SIG-M5 treated with dmso at 0.1 percent for 504 hours (cell line): ENCODE measurements at regions not wholly inside any gene's neighbourhood (a gene's known extent, or its start where the extent isn't known, plus 50 kb on each side); places are given as distances from the start of the nearest gene placed in this dataset.
A peak's percentile ranks its signal among the peaks of the same experiment; 100 is the strongest.

Experiments used
- DNase-seq: peaks from one replicate; lab custom pipeline; 2025; ENCODE audit not compliant: unreplicated experiment; lab: John Stamatoyannopoulos, UW

DNA sequence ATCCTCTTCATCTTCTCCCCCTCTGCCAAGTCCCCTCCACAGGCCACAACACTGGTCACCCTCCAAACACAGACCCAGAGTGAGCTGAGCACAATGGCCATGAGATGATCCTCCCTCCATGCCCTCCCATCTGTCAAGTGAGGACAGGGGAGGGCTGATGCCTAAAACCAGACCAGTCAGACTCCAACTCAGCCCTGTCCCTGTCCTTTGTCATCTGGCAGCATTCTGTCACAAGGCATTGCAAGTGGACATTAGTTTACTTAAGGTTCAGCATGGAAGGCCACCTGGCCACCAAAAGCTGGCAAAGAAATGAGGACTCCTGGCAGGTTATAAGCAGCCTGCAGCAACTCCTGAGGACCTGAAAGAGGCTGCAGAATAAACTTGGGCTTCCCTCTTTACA lies 136.2 kb upstream of the SLC30A5 start:
- no peak for DNase-seq

DNA sequence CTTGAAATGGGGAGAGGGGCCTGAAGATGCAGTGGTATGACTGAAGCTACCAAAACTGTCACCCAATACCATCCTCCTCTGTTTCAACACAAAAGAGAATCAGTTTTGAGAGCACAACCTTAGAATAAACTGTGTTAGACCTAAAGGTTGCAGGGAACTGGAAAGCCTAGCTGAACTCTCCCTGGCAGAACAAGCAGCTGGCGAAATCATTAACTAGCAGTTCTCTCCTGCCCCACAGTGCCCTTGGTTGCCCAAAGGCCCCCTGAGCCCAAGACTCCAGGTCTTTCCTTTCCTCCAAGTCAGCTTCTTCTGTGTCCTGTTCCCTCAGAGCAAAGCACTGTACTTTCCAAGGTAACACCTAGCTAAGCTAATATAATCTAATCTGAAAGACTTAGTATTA lies 135.4 kb upstream of the SLC30A5 start:
- no peak for DNase-seq

DNA sequence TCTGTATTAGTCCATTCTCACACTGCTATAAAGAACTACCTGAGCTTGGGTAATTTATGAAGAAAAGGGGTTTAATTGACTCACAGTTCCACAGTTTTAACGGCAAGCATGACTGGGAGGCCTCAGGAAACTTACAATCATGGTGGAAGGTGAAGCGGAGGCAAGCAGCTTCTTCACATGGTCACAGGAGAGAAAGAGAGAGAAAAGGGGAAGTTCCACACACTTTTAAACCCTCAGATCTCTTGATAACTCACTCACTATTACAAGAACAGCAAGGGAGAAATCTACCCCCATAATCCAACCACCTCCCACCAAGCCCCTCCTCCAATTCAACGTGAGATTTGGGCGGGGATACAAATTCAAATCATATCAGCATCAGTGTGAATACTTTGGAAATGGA lies 133.4 kb upstream of the SLC30A5 start:
- peak; percentile 11 for DNase-seq

DNA sequence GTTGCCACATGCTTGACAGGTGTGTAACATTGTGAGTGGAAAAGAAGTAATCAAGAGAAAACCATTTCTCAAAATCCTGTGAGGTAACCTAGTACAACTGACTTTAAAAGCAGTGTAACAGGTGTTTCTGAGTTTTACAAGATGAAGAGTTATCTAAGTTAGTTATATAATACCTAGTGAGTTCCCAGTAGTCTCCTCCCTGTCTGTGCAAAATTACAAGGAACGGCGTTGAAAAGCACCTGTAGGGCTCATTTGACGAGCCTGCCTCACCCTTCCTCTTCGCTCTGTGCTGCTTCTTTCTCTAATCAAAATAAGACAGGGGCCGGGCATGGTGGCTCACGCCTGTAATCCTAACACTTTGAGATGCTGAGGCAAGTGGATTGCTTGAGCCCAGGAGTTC lies 132.9 kb upstream of the SLC30A5 start:
- DNase-seq = no peak

DNA sequence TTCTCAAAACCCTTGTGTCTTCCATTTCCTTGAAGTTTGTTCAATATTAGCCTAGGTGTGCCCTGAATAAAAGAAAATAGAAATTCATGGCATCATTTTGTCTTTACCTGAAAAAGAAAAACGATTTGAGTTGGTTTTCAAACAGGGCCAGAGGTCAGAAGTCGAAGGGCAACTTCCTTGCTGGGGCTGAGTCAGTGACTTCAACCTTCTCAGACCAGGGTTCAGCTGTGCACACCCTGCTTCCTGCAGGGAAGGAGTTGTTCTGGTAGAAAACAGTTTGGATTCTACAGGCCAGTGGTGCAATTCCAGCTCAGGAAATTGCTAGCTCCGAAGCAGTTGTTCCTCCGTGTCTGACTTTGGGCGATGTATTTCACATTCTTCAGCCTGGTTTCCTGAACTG lies 132.1 kb upstream of the SLC30A5 start:
- DNase-seq = no peak

DNA sequence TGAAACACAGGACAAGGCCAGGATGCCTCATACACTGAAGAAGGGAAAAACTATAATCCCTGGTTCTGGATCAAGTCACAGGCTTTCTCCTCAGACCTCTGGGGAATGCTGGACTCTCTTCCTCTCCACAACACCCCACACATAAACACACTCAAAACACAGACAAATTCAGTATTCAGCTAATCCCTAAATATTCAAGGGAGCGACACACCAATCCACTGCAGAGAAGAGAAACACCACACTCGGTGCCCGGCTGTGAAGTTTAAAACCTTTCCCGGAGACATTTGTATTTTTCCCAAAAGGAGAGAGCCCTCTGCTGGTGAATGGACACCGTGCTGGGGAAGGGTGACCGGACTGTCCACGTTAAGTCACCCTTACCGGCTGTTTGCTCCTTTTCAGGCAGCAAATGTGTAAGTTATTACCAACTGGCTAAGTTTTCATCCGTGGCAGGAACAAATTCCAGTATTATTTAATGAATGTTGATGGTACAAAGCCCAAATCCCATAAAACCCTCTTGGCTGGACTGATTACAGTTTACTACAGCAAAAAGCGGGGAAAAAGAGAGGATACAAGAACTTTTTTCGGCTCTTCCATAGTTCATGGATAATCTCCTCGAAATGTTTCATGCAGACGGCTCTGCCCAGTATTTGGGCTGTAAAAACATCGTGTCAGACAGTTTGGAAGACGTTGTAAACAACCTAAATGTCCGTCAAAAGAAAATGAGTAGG lies 130.9 kb upstream of the SLC30A5 start:
- peak; percentile 21 for DNase-seq

DNA sequence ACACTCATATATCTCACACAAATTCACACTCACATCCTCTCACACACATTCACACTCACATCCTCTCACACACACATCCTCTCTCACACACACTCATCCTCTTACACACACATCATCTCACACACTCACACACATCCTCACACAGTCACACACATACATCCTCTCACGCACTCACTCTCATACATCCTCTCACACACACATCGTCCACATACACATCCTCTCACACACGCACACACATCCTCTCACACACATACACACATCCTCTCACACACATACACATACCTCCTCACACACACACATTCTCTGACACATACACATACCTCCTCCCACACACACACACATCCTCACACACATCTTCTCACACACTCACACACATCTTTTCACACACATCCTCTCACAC lies 129.1 kb upstream of the SLC30A5 start:
- no peak for DNase-seq

DNA sequence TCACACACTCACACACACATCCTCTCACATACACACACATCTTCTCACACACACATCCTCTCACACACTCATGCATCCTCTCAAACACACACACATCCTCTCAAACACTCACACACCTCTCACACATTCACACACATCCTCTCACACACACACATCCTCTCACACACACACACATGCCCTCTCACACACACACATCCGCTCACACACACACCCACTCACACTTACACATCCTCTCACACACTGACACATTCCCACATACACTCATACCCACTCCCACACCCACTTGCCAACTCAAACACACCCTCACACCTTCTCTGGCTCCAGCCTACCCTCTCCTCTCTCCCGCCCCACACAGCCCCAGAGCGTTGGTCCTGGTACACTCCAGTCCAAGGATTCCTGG lies 127.9 kb upstream of the SLC30A5 start:
- no peak for DNase-seq

DNA sequence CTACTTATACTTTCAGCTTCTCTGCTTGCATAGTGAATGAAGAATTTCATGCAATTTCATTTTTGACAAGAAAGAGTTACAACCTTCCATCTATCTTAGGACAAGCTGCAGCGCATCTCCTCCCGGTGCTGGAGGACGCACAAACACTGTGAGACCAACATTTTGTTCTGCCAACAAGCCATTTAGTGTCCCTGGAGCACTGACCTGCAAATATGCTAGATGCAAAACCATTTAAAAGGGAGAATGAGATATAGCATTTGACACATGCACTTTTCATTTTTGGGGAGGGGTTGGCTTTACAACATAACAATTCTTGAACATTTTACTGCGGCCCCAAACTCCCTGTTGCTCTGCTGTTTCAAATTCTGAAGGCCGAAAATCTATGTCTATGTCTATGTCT lies 127.2 kb upstream of the SLC30A5 start:
- no peak for DNase-seq

DNA sequence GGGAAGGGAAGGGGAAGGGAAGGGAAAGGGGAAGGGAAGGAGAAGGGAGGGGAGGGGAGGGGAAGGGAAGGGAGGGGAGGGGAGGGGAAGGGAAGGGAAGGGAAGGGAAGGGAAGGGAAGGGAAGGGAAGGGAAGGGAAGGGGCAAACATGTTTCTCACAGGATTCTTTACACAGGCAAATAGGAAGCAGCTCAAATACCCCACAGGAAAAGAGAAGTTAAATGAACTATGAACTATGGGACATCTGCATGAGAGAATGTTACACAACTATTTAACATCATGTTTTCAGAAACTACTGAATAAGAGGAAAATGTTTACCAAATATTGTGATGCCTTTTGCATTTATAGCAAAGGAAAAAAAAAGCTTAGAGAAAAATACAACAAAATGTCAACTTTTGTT lies 125.4 kb upstream of the SLC30A5 start:
- DNase-seq = peak; percentile 44

DNA sequence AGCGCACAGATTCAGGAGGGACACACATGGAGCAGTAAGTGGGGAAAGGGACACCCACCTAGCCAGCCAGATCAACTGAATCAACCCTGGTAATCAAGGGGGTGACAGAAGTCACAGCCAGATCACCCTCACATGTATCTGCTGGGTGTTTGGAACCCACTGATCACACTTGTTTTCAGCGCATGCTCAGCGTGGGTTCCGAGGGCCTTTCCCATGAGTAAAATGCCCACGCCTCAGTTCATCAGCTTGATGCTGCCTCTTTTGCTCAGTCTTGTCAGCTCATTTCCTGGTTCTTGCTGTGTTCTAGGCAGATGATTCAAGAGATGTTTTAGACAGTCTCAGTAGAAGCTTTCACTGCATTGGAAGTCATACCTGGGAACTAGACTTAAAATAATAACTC lies 123.2 kb upstream of the SLC30A5 start:
- DNase-seq = no peak

DNA sequence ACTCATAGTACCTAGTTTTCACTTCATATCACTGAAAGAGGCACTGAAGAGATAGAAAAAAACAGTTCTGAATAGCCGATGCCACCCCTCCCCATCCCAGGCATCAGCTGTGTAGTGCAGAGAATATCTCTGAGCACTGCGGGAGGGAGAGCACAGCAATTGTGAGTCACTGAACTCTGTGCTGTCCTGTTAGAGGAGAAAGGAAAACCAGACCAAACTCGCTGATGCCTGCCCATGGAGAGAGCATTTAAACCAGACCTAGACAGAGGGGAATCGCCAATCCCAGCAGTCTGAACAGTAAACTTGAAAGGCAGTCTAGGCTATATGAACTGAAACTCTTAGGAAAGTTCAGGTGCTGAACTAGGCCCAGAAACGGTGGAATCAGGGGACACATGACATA lies 120.1 kb upstream of the SLC30A5 start:
- DNase-seq = no peak

DNA sequence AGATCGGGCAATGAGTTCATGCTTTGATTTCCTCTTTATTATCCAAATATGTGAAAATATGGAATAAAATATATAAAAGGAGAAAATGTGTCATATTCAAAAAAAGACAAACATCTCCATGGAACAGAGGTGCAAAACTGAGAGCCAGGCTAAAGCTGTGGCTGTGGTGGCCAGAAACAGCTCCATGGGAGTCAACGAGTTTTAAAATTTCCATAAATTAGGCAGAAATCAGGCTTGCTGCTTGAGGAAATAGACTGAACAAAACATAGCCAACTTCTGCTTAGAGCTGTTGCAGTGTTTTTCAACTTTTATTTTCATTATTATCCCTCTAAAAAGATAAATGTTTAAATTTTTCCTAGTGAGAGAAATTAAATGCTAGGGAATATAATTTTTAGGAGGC lies 110.8 kb upstream of the SLC30A5 start:
- no peak for DNase-seq

DNA sequence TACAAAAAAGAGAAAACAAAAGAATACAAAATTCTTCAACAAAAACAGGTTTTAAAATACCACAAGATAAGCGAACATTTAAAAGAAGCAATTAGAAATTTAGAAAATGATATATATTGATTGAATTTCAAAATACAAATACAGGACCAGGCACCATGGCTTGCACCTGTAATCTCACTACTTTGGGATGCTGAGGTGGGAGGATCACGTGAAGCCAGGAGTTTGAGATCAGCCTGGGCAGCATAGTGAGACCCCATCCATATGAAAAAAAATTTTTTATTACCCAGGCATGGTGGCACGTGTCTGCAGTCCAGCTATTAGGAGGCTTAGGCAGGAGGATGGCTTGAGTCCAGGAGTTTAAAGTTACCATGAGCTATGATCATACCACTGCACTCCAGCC lies 109.9 kb upstream of the SLC30A5 start:
- no peak for DNase-seq

DNA sequence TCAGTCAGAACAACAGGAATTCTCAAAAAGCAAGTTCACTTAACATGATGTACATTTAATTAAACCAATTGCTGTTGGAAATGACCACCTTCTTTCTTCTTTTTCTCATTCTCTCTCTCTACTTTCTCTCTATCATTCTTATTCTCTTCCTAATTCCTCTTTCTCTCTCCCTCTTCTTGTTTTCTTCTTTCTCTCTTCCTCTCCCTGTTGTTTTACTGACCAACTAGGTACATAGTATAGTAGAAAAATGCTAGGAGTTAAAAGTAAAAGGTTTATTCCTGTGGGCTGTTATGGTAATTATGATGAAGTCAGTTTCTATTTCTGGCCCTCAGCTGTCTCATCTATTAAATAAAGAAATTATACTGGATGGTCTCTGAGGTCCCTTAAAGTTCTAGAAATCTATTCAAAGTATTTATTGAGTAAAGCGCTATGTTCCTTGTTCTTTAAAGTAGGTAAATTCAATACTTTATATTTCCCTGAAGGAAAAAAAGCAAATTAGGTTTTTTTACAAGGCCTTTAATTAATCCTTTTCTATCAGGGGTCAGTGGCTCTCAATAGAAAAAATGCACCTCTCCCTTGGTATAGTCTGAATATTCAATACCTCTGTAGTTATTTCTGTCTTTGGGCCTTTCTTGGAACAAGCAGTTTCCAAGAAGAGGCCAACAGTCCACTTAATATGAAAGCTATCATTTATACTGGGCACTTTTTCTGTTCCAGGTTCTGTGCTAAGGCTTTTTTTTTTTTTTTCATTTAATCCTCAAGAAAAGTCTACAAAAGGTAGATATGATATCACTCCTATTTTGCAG lies 102.3 kb upstream of the SLC30A5 start:
- DNase-seq = no peak

DNA sequence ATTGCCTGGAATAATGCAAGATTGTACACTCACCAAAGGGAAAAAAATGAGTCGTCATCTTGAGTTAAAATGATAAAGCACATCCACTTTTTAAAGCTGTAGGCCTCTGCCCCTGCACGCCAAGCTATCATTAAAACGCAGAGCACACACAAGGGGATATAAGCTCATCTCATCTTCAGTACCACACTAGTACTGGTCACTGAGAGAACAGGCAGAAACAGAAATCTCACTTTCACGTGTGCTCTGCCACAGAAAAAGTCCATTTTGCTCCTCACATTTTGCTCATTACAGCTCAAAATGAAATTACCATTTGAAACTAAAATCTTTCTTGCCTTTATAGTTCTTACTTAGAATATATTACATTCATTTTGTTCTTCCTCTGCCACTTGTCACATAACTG lies 99.2 kb upstream of the SLC30A5 start:
- DNase-seq = no peak

DNA sequence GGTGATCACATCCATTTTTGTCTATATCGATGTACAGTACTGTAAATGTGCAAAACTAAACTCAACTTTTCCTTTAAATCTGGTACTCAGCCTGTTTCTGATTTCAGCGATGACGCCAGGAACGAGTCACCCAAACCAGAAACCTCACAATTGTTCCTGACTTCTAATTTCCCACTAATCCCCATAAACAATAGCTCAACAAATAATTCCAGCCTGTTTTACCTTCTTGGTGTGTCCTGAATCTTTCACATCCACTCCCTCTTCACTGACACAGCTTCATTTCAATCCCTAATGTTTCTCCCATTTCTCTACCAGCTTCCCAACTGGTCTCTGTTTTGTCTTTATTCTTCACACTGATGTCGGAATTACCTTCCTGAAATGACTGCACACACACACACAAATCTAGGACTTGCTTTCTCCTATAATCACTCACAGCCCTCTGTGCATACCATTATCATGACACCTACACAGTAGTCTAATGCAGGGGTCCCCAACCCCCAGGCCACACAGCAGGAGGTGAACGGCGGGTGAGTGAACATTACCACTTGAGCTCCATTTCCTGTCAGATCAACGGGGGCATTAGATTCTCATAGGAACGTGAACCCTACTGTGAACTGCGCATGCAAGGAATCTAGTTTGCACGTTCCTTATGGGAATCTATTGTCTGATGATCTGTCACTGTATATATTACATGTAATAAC lies 97.8 kb upstream of the SLC30A5 start:
- DNase-seq = no peak

DNA sequence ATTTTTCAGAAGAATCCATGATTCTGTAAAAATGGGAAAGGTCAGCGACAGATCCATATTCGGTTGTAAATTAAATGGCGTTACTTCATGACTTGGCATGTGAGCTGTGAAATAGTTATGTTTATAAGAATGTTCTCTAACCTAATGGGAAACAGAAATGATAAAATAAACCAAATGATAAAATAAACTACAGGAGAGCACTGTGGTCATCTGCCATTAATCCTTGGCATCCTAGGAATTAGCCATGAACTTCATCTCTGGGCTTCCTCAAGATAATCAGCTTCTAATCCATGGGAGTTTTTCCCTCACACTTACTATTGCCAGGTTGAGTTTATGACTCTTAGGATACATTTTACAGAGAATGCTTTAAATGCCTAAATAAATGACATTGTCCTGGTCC lies 94.6 kb upstream of the SLC30A5 start:
- no peak for DNase-seq

DNA sequence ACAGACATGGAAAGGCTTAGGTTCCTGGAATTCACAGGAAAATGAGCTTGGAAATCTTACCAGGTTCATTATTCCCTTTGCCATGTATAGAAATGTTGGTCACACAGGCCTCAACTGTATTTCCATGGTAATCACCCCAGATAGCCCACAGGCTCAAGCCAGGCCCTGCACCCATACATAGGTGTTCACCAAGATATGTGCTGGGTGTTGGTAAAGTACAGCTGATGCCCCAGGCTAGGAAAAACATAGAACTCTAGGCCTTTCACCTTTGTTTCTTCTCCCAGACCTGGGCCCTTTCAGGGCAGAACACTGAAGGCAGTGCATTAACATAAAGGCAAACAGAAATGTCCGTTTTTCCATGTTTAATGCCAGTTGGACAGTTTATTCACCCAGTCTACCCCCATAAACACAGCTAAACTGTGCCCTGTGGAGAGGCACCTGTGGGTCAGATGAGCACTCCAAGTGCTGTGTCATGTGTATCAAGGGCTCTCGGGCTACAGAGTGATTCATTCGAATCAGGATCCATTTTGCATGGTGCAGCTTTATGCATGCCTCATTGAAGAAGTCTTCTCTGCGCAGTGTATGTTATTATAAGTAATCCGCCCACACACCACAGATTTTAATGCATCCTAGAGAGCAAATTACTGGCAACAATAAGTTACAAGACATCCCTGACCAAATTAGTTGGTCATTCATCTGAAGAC lies 93.4 kb upstream of the SLC30A5 start:
- DNase-seq = no peak

DNA sequence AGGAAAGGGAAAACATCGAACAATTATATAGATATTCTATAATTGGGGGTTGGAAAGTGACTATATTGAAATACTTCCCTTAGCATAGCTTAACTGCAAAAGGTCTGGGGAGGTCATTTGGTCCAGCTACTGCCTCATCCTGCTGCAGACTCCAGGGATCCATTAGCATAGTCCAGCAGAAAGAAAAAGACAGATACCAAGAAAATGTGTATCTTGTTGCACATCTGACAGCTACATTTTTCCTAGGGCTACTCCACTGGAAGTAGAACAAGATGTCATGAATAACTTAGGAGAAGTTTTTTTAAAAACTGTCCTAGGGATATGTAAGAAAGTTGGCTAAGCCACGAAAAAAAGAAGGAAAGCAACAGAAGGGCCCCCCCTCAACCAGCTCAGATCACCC lies 92.9 kb upstream of the SLC30A5 start:
- DNase-seq = no peak

DNA sequence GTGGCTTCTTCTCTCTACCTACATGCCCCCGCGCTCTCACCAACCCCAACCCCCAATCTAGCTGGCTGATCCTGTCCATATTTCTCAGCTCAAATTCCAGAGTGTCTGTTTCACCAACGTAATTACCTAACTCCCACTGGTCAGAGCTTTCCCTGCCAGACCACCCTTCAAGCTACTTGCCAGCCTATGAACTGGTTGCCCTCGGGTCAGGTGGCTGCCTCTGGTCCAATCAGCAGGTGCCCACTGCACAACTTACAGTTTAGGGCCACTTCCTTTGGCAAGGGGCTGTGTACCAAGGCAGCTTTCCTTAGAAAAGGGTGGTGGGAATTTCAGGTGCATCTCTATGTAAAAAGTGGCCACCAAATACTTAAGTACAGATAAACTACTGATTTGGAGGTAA lies 92.2 kb upstream of the SLC30A5 start:
- no peak for DNase-seq

DNA sequence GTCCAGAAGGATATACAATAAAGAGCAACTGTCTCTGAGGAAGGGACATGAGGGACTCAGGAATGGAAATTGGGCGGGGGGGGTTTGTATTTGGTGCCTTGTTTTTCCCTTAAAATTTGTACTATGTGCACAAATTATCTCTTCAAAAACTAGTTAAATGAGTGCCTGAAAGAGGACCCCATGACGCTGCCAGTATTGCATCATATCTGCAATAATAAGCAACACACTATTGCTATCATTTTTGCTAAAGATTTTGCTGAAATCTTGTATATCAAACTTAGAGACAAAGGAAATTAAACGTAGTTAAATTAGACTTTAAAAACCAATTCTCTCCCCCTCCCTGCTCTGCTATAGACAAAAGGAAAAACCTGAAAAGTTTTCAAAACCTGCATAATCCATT lies 89.7 kb upstream of the SLC30A5 start:
- DNase-seq = no peak
